GM21526 (cell line): ENCODE measurements at regions not wholly inside any gene's neighbourhood (a gene's known extent, or its start where the extent isn't known, plus 50 kb on each side); places are given as distances from the start of the nearest gene placed in this dataset.

Experiments used
- ATAC-seq: cut with Tn5 transposase; IDR thresholded peaks from one replicate; pipeline ENCODE4 v1.9.1; 2021; ENCODE audit warnings: moderate library complexity; ENCODE audit not compliant: unreplicated experiment, low FRiP score

DNA sequence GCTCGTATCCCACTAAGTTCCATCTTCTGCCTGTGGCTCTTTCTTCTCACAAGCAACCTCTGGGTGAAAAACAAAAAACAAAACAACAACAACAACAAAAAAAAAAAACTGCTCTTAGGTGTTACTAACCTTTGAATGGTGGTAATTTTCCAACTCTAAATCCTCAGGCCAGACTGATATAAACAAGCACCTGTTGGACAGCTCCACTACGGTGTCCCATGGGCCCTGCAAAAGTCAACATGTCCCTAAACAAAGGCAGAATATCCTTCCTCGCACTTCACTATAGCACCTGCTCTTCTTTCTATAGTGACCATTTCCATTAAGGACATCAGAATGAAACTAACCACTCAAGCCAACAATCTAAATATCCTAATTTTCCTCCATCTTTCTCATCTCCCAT, 54.6 kb upstream of the PARM1 start:
- no peak for ATAC-seq

DNA sequence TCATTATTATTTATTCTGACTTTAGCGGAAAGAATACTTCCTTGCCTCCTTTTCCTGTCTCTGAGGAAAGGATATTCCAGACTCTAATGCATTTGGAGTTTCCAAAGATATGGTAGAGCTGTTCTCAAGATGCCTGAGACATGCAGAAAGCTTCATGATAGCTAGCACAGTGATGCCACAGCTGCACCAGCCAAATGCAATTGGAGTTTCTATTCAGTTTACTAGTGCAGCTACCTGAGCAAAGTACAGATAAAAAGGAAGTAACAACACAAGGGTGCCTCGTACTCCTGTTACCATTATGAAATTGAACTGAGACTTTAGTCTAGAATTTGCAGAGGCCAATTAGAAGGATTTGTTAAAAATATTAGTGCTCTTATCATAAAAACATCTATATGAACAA, 57.5 kb upstream of the PARM1 start:
- no peak for ATAC-seq

DNA sequence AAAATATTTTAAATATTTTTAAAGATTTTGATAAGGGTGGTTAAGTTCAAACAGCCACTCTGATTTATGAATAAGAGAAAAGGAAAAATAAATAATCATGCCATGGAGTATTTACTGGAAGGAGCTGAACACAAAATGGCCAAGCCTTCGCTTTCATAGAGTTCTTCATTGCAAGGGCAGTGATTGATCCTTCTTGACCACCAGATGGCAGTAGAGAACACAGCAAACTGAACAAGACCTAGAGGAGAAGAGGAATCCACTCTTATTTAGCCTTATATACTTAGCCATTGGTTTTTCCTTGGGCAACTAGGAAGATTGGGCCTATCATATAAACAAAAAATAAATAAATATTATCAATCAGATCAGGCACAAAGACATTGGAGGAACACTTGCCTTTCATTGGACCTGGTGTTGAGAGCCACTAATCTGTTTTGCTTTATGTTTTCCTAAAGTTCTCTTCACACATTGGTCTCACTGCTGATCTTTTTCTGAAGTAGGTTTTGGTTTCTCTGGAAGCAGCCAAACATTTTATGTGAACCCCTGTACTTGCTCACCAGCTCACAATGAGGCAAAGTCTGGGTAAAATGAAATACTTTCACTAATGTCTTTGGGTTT, 58.1 kb upstream of the PARM1 start:
- peak; percentile 57 for ATAC-seq

DNA sequence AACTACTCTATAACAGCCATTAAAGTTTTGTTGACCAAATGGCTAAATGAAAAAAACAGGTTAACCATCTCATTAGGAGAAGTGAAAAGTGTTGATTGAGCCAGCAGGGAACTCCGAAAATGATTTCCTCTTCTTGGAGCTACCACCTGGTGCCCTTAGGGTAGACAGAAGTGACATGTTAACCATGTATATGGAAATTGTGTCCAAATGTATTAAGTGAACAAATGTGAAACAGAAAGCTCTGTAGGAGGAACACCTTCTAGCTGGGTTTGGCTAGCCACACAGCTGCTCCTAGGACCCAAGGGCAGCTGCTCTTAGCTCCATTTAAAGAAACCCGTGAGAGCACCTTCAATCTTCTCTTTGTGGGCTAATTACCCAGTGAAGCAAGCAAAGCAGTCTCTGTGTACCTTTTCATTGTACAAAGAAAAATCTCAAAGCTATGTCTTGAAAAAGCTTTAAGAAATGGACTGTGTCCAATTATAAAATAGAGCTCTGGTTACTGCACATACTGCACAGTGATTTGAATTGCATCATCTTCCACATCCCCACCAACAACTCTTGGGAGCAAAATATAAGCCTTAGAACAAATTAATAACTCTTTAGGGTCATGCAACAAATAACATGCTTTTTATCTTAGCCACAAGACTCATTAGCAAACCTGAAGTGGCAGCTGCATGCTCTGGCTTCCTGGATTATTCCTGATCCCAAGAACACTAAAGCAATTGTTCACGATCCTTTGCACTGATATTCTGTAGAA, 59.2 kb upstream of the PARM1 start:
- ATAC-seq, result peak; percentile 97

DNA sequence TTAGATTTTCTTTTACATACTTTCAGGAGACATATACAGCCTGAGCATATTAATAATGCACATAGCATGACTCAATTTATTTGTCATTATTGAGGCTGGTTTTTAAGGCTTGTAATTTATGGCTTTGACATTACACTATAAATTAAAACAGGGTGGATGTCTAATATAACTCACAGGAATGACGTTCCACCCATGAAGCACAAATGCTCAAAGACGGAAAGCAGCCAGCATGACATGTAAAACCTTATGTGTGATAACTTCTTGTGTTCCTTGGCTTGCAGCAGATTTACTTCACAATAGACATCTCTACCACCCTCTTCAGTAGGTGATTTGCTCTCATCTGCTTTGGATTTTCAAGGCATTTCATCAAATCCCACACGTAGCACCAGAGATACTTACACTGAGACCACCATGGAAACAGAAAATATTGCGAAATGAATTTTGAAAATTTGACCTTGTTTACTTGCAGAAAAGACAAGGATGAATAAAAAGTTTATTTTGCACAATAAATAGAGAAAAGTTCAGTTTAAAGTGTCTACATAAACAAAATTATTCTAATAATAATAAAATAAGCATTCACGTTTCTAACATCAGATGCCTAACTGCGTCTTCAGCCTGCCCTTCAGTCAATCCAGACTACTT, 64.7 kb upstream of the BTC start:
- no peak for ATAC-seq

- ATAC-seq, result no peak
These were observed 61.6 kb upstream of the BTC start for GRCh38 chr4:74855879-74856278.

GRCh38 chr4:74848774-74849173, 54.5 kb upstream of the BTC start:
- ATAC-seq, result no peak

- ATAC-seq, result no peak
These were observed 51.5 kb upstream of the BTC start for GRCh38 chr4:74845834-74846233.
